Astrocyte of the cerebellum (primary cell): ENCODE measurements at regions not wholly inside any gene's neighbourhood (a gene's known extent, or its start where the extent isn't known, plus 50 kb on each side); places are given as distances from the start of the nearest gene placed in this dataset.
"Not testable (repeated sequence)": the region's sequence is repeated elsewhere in the genome, so short reads cannot be mapped to it uniquely, and the experiment has no call there.

Experiments used
- DNase-seq: peaks from one replicate; pipeline ENCODE4 v3.0.0-alpha.2; 2011; ENCODE audit warnings: low read depth
- H3K4me3 ChIP-seq: 2 replicates; pipeline ENCODE4 v1.5.1; 2011; ENCODE audit warnings: mild to moderate bottlenecking, low read depth, low read length, moderate library complexity
- in situ Hi-C: cut with HindIII; loops from 2 replicates; pipeline ENCODE4 v1.10.0; 2017; ENCODE audit warnings: low sequenced_read_pairs
- TF ChIP-seq, protein P1 (sequence below): IDR thresholded peaks from 2 replicates; pipeline ENCODE4 v1.5.1; 2012; ENCODE audit warnings: low read length, low read depth, moderate library complexity, mild to moderate bottlenecking; ENCODE audit errors: missing control alignments

GRCh38 chr7:113307147-113307546 is 188.8 kb upstream of the SMIM30 start:
- DNase-seq: no peak
- in situ Hi-C loops: no loop called here
- H3K4me3 ChIP-seq: no peak overlapping the region
- TF ChIP-seq, protein P1, sequence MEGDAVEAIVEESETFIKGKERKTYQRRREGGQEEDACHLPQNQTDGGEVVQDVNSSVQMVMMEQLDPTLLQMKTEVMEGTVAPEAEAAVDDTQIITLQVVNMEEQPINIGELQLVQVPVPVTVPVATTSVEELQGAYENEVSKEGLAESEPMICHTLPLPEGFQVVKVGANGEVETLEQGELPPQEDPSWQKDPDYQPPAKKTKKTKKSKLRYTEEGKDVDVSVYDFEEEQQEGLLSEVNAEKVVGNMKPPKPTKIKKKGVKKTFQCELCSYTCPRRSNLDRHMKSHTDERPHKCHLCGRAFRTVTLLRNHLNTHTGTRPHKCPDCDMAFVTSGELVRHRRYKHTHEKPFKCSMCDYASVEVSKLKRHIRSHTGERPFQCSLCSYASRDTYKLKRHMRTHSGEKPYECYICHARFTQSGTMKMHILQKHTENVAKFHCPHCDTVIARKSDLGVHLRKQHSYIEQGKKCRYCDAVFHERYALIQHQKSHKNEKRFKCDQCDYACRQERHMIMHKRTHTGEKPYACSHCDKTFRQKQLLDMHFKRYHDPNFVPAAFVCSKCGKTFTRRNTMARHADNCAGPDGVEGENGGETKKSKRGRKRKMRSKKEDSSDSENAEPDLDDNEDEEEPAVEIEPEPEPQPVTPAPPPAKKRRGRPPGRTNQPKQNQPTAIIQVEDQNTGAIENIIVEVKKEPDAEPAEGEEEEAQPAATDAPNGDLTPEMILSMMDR: no peak

- no peak overlapping the region for H3K4me3 ChIP-seq
- no peak for DNase-seq
- in situ Hi-C loops: no loop called here
- TF ChIP-seq, protein P1: no peak
Measured at GRCh38 chr7:113306302-113306701, 187.9 kb upstream of the SMIM30 start.

DNA sequence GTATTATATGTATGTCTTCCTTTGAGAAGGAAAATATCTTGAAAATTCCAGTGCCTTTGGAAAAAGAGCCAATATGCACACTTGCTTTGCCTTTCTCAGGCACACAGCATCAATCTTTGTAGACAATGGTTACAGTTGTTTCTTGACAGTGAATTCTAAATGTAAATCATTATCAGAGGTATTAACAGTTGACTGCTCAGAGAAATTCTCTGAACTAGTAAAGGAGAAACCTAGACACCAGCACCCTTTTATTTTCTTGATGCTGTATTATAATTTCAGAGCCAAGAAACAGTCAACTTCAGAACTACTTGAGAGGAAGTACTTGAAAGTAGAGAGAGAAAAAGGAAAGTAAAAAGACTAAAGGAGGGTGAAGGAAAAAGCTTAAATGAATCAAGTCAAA is 185.8 kb upstream of the SMIM30 start:
- no peak overlapping the region for H3K4me3 ChIP-seq
- in situ Hi-C loops: no loop called here
- no peak for DNase-seq
- TF ChIP-seq, protein P1: no peak

GRCh38 chr7:113303388-113303787 is 185.0 kb upstream of the SMIM30 start:
- in situ Hi-C loops, H3K4me3 ChIP-seq, DNase-seq: not testable (repeated sequence)

DNA sequence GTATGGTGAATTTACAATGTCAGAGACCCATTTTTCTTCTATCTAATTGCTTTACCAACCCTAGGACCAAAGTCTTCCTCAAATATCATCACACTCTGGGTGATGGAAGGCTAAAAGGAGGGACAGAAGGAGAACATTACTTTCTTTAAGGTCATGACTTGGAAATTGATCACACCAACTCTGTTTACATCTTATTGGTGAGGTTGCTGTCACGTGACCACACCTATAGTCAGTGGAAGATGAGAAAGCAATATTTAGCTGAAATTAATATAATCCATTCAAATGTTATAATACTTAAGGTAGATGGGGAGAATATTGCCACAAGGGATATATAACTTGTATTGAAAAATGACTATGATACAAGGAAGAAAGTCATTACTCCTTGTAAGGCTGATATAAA is 183.6 kb upstream of the SMIM30 start:
- DNase-seq: no peak
- in situ Hi-C loops: no loop called here

GRCh38 chr7:113301141-113301540 is 182.8 kb upstream of the SMIM30 start:
- in situ Hi-C loops: no loop called here
- TF ChIP-seq, protein P1: no peak
- no peak overlapping the region for H3K4me3 ChIP-seq
- no peak for DNase-seq

More for the DNA sequence above, 183.6 kb upstream of the SMIM30 start:
- TF ChIP-seq, protein P1: no peak
- no peak overlapping the region for H3K4me3 ChIP-seq

GRCh38 chr7:113299748-113300147 is 181.4 kb upstream of the SMIM30 start:
- in situ Hi-C loops: no loop called here
- no peak overlapping the region for H3K4me3 ChIP-seq
- no peak for DNase-seq
- TF ChIP-seq, protein P1: no peak
